HEK293T (cell line): ENCODE measurements at regions not wholly inside any gene's neighbourhood (a gene's known extent, or its start where the extent isn't known, plus 50 kb on each side); places are given as distances from the start of the nearest gene placed in this dataset.
A peak's percentile ranks its signal among the peaks of the same experiment; 100 is the strongest.

Experiments used
- CTCF ChIA-PET: fragments of 350-600 bp; formaldehyde crosslinking; extraction: SDS; loops from one replicate; lab custom pipeline; 2021; ENCODE audit warnings: antibody characterized with exemption, inconsistent platforms; lab: Yijun Ruan, JAX
- POLR2A ChIA-PET: fragments of 350-600 bp; formaldehyde crosslinking; extraction: SDS; loops from one replicate; lab custom pipeline; 2020; ENCODE audit warnings: antibody characterized with exemption, inconsistent platforms; lab: Yijun Ruan, JAX
- DNase-seq: peaks from one replicate; pipeline ENCODE4 v3.0.0; 2012; ENCODE audit warnings: mixed read lengths; ENCODE audit errors: extremely low spot score
- ARNT ChIP-seq: fragments of 450-650 bp; IDR thresholded peaks from 2 replicates; pipeline ENCODE4 v1.6.1; 2017; ENCODE audit warnings: mild to moderate bottlenecking
- BHLHE40 ChIP-seq: fragments of 450-650 bp; IDR thresholded peaks from 2 replicates; pipeline ENCODE4 v1.6.1; 2016; ENCODE audit warnings: mild to moderate bottlenecking, moderate library complexity, borderline replicate concordance
- CTBP1 ChIP-seq: fragments of 450-650 bp; IDR thresholded peaks from 2 replicates; pipeline ENCODE4 v1.6.1; 2016; ENCODE audit warnings: borderline replicate concordance
- ELF4 ChIP-seq: fragments of 450-650 bp; IDR thresholded peaks from 2 replicates; pipeline ENCODE4 v1.6.1; 2017; ENCODE audit warnings: antibody characterized with exemption
- FOXA1 ChIP-seq: fragments of 450-650 bp; IDR thresholded peaks from 2 replicates; pipeline ENCODE4 v1.6.1; 2016; ENCODE audit warnings: mild to moderate bottlenecking
- FOXK2 ChIP-seq: fragments of 450-650 bp; IDR thresholded peaks from 2 replicates; pipeline ENCODE4 v1.6.1; 2016; ENCODE audit warnings: mild to moderate bottlenecking
- FOXM1 ChIP-seq: fragments of 450-650 bp; IDR thresholded peaks from 2 replicates; pipeline ENCODE4 v1.6.1; 2017; ENCODE audit warnings: mild to moderate bottlenecking, borderline replicate concordance
- HDGF ChIP-seq: fragments of 450-650 bp; IDR thresholded peaks from 2 replicates; pipeline ENCODE4 v1.6.1; 2017; ENCODE audit warnings: antibody characterized with exemption, borderline replicate concordance
- L3MBTL2 ChIP-seq: fragments of 450-650 bp; conservative IDR thresholded peaks from 2 replicates; pipeline ENCODE4 v1.6.1; 2016; ENCODE audit warnings: mild to moderate bottlenecking
- LEF1 ChIP-seq: fragments of 450-650 bp; IDR thresholded peaks from 2 replicates; pipeline ENCODE4 v1.6.1; 2017; ENCODE audit warnings: mild to moderate bottlenecking, borderline replicate concordance
- NFRKB ChIP-seq: fragments of 450-650 bp; IDR thresholded peaks from 2 replicates; pipeline ENCODE4 v1.6.1; 2016; ENCODE audit warnings: mild to moderate bottlenecking, moderate library complexity
- PKNOX1 ChIP-seq: fragments of 450-650 bp; IDR thresholded peaks from 2 replicates; pipeline ENCODE4 v1.6.1; 2016
- SP1 ChIP-seq: fragments of 450-650 bp; IDR thresholded peaks from 2 replicates; pipeline ENCODE4 v1.6.1; 2017
- SUZ12 ChIP-seq: fragments of 450-650 bp; IDR thresholded peaks from 2 replicates; pipeline ENCODE4 v1.6.1; 2016; ENCODE audit warnings: mild to moderate bottlenecking
- TARDBP ChIP-seq: fragments of 450-650 bp; IDR thresholded peaks from 2 replicates; pipeline ENCODE4 v1.6.1; 2016
- ZNF384 ChIP-seq: fragments of 450-650 bp; IDR thresholded peaks from 2 replicates; pipeline ENCODE4 v1.6.1; 2016

GRCh38 chr6:56851074-56851473 is 103.8 kb upstream of the BEND6 start:
- no peak for TF ChIP-seq FOXM1
- TF ChIP-seq FOXA1 = no peak
- TF ChIP-seq L3MBTL2 = no peak
- TF ChIP-seq HDGF = no peak
- no peak for TF ChIP-seq CTBP1
- TF ChIP-seq ARNT = no peak
- TF ChIP-seq NFRKB = no peak
- no peak for TF ChIP-seq TARDBP
- TF ChIP-seq ELF4 = no peak
- no peak for TF ChIP-seq LEF1
- no peak for DNase-seq
- CTCF ChIA-PET = interaction anchor here (0.7 to 3.4 kb wide), 14 partner anchors 9 to 216 kb away, joined by 3 to 24 read pairs (median 5); no protein-coding TSS in a partner anchor
- POLR2A ChIA-PET = no interaction called here

GRCh38 chr6:56850626-56851025 is 104.3 kb upstream of the BEND6 start:
- DNase-seq = no peak
- ChIA-PET POLR2A (no interaction called here), CTCF (interaction anchor here (0.8 to 3.4 kb wide), 4 partner anchors 10 to 213 kb away, joined by 5 to 24 read pairs (median 6); no protein-coding TSS in a partner anchor)
- no peak for TF ChIP-seq SUZ12
- no peak for TF ChIP-seq SP1
- TF ChIP-seq NFRKB = no peak
- TF ChIP-seq FOXM1 = no peak
- no peak for TF ChIP-seq ARNT
- no peak for TF ChIP-seq CTBP1
- no peak for TF ChIP-seq FOXA1

- CTCF ChIA-PET = interaction anchor here (1.3 kb wide), 1 partner anchor 11 kb away, joined by 5 read pairs; no protein-coding TSS in a partner anchor
- DNase-seq = no peak
- TF ChIP-seq FOXA1 (no peak), CTBP1 (no peak), FOXK2 (no peak), HDGF (no peak), PKNOX1 (no peak), NFRKB (no peak), FOXM1 (no peak), ARNT (no peak), ELF4 (no peak), BHLHE40 (no peak), SP1 (no peak), LEF1 (no peak), SUZ12 (no peak)
- POLR2A ChIA-PET = no interaction called here
These were observed 105.0 kb upstream of the BEND6 start for GRCh38 chr6:56849896-56850295.

- DNase-seq = no peak
- ChIA-PET CTCF (no interaction called here), POLR2A (no interaction called here)
- TF ChIP-seq FOXA1 (no peak), SUZ12 (no peak), ARNT (no peak), FOXK2 (no peak), SP1 (no peak), ZNF384 (no peak), PKNOX1 (no peak), TARDBP (no peak), ELF4 (no peak), L3MBTL2 (no peak), HDGF (no peak)
These were observed 106.8 kb upstream of the BEND6 start for GRCh38 chr6:56848105-56848504.

GRCh38 chr6:56845032-56845431 is 109.9 kb upstream of the BEND6 start:
- ChIA-PET CTCF (interaction anchor here (0.7 to 1.5 kb wide), 2 partner anchors 10 to 174 kb away, joined by 3 read pairs; no protein-coding TSS in a partner anchor), POLR2A (interaction anchor here (1.4 kb wide), 1 partner anchor 16 kb away, joined by 3 read pairs; no protein-coding TSS in a partner anchor)
- no peak for TF ChIP-seq SP1
- no peak for TF ChIP-seq L3MBTL2
- TF ChIP-seq ARNT = no peak
- TF ChIP-seq ZNF384 = no peak
- no peak for TF ChIP-seq CTBP1
- TF ChIP-seq SUZ12 = no peak
- no peak for TF ChIP-seq ELF4
- no peak for TF ChIP-seq PKNOX1
- no peak for DNase-seq

- ChIA-PET POLR2A (interaction anchor here (0.6 to 1.5 kb wide), 14 partner anchors 9 to 154 kb away, joined by 3 to 8 read pairs (median 3); partner anchors contain the start of gene BEND6), CTCF (interaction anchor here (0.6 to 1.5 kb wide), 9 partner anchors 9 to 134 kb away, joined by 3 to 8 read pairs (median 3); no protein-coding TSS in a partner anchor)
- TF ChIP-seq NFRKB = no peak
- no peak for TF ChIP-seq ARNT
- TF ChIP-seq HDGF = no peak
- peak; percentile 45; the same call in 1 of the 2 replicates for TF ChIP-seq PKNOX1
- peak; percentile 82 for TF ChIP-seq CTBP1
- no peak for TF ChIP-seq ZNF384
- peak; percentile 90 for DNase-seq
These were observed 111.2 kb upstream of the BEND6 start for GRCh38 chr6:56843476-56844349.
